ENCODE measurements at regions not wholly inside any gene's neighbourhood (a gene's known extent, or its start where the extent isn't known, plus 50 kb on each side); places are given as distances from the start of the nearest gene placed in this dataset.

GRCh38 chr9:79145442-79145841, 426.3 kb upstream of the TLE4 start:
- Histone ChIP-seq H3K4me3 (no peak overlapping the region), H3K27me3 (ENCODE audit: low read depth) (no peaks in the 10 kb centered on the region), H3K27ac (no peak overlapping the region), H3K36me3 (no peaks in the 10 kb centered on the region), H3K4me1 (no peaks in the 10 kb centered on the region), H3K9me3 (no peaks in the 10 kb centered on the region)
- DNase-seq: no peak
- intact Hi-C loops (cut with DNase I): no loop called here
- TF ChIP-seq CTCF (IDR thresholded peaks at IDR 0.05): no peak
- ATAC-seq: no peak

GRCh38 chr9:79149585-79149984, 422.2 kb upstream of the TLE4 start:
- intact Hi-C loops (cut with DNase I): no loop called here
- DNase-seq: no peak
- Histone ChIP-seq H3K9me3 (no peaks in the 10 kb centered on the region), H3K36me3 (no peaks in the 10 kb centered on the region), H3K4me1 (no peaks in the 10 kb centered on the region), H3K27ac (no peak overlapping the region), H3K27me3 (ENCODE audit: low read depth) (no peaks in the 10 kb centered on the region), H3K4me3 (no peak overlapping the region)
- no peak for TF ChIP-seq CTCF (IDR thresholded peaks at IDR 0.05)
- no peak for ATAC-seq

GRCh38 chr9:79151791-79152190, 420.0 kb upstream of the TLE4 start:
- intact Hi-C loops (cut with DNase I): no loop called here
- Histone ChIP-seq H3K27me3 (ENCODE audit: low read depth) (no peaks in the 10 kb centered on the region), H3K27ac (no peak overlapping the region), H3K4me1 (no peaks in the 10 kb centered on the region), H3K36me3 (no peaks in the 10 kb centered on the region), H3K9me3 (no peaks in the 10 kb centered on the region), H3K4me3 (no peak overlapping the region)
- DNase-seq (no peak), ATAC-seq (no peak)
- no peak for TF ChIP-seq CTCF (IDR thresholded peaks at IDR 0.05)

GRCh38 chr9:79152306-79152705, 419.5 kb upstream of the TLE4 start:
- Histone ChIP-seq H3K9me3 (no peaks in the 10 kb centered on the region), H3K36me3 (no peaks in the 10 kb centered on the region), H3K4me1 (no peaks in the 10 kb centered on the region), H3K27me3 (ENCODE audit: low read depth) (no peaks in the 10 kb centered on the region), H3K4me3 (no peak overlapping the region), H3K27ac (no peak overlapping the region)
- TF ChIP-seq CTCF (IDR thresholded peaks at IDR 0.05): no peak
- DNase-seq (no peak), ATAC-seq (no peak)
- intact Hi-C loops (cut with DNase I): no loop called here

GRCh38 chr9:79154806-79155205, 417.0 kb upstream of the TLE4 start:
- intact Hi-C loops (cut with DNase I): no loop called here
- no peak overlapping the region for H3K27ac ChIP-seq
- no peaks in the 10 kb centered on the region for H3K9me3 ChIP-seq
- H3K27me3 ChIP-seq (ENCODE audit: low read depth): no peaks in the 10 kb centered on the region
- no peaks in the 10 kb centered on the region for H3K4me1 ChIP-seq
- no peak overlapping the region for H3K4me3 ChIP-seq
- no peak for DNase-seq
- no peak for TF ChIP-seq CTCF (IDR thresholded peaks at IDR 0.05)
- ATAC-seq: no peak
- H3K36me3 ChIP-seq: no peaks in the 10 kb centered on the region

GRCh38 chr9:79155308-79155707, 416.5 kb upstream of the TLE4 start:
- ATAC-seq: no peak
- TF ChIP-seq CTCF (IDR thresholded peaks at IDR 0.05): no peak

More at GRCh38 chr9:79155308-79155707, 416.5 kb upstream of the TLE4 start:
- no peak overlapping the region for H3K4me3 ChIP-seq
- no peak for DNase-seq
- H3K27me3 ChIP-seq (ENCODE audit: low read depth): no peaks in the 10 kb centered on the region
- intact Hi-C loops (cut with DNase I): no loop called here
- H3K9me3 ChIP-seq: no peaks in the 10 kb centered on the region
- H3K4me1 ChIP-seq: no peaks in the 10 kb centered on the region
- no peaks in the 10 kb centered on the region for H3K36me3 ChIP-seq
- H3K27ac ChIP-seq: no peak overlapping the region

Data from lower lobe of right lung (tissue), 2 donors.